Embryonic facial prominence (tissue), 1 donor: ENCODE measurements at regions not wholly inside any gene's neighbourhood (a gene's known extent, or its start where the extent isn't known, plus 50 kb on each side); places are given as distances from the start of the nearest gene placed in this dataset.

ENCODE experiments used
- DNase-seq: peaks from one replicate; pipeline ENCODE4 v3.0.0-alpha.2; 2016; ENCODE audit errors: extremely low spot score

DNA sequence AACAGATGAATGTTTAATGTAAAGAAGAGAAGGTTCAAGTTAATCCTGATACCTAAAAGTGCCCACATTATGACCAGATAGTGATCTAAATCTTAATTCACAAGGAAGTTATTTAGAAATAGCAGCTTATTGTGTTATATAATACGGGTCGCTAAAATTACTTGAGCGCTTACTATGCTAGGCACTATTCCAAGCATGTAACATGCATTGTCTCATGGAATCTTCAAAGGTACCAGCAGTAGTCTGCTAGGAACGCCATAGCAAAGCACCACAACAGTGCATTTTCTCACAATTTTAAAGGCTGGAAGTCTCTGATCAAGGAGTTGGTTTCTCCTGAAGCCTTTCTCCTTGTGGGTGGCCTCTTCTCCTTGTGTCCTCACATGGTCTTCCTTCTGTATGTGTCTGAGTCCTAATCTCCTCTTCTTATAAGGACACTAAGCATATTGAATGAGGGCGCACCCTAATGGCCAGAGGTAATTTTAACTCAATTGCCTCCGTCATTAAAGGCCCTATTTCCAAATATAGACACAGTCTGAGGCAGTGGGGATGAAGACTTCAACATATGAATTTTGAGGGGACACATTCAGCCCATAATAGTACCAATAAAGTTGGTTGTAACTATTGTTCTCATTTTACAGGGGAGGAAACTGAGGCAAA lies 118.4 kb downstream of the LRRC30 start:
- DNase-seq = no peak

DNA sequence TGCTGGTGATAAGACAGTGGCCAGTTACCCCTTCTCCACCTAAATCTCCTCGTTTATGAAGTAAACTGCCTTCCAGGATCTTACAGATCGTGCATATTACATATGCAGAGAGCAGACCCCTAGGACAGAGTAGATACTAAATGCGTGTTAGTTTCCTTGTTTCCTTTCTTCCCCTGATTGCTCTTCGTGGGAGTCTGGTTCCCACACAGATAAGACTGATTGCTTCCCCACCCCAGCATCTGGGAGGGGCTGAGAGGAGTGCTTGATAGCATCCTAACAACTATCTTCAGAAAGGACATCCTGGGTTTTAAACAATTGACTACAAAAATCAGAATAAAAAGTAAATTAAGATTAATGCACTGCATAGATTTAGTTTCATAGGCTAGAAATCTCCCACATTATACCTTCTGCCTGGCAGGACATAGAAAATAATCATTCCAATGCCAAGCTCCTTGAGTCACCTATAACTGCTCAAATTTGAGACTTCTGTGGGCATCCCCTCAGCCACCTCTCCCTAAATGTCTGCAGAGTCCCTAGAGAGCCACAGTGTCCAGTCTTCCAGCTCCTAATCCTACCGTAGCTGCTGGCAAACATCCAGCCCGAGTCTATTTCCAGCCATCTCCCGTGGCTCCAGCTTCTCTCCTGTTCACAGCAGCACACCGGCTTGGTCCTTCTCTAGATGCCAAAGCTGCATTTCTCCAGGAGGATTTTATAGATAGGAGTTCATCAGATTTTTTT lies 128.3 kb downstream of the LRRC30 start:
- DNase-seq = no peak

DNA sequence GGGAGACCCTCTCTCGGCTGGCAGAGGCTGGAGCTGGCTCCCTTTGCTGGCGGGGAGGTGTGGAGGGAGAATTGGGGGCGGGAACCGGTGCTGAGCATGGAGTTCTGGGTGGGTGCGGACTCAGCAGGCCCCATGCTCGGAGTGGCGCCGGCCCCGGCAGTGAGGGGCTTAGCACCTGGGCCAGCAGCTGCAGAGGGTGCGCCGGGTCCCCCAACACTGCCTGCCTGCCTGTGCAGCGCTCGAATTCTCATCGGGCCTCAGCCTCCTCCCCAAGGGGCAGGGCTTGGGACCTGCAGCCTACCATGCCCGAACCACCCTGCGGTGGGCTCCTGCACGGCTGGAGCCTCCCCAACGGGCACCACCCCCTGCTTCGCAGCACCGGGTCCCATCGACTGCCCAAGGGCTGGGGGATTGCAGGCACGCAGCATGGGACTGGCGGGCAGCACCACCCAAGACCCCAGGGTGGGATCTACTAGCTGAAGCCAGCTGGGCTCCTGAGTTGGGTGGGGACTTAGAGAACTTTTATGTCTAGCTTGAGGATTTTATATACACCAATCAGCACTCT lies 129.8 kb downstream of the LRRC30 start:
- DNase-seq = no peak

DNA sequence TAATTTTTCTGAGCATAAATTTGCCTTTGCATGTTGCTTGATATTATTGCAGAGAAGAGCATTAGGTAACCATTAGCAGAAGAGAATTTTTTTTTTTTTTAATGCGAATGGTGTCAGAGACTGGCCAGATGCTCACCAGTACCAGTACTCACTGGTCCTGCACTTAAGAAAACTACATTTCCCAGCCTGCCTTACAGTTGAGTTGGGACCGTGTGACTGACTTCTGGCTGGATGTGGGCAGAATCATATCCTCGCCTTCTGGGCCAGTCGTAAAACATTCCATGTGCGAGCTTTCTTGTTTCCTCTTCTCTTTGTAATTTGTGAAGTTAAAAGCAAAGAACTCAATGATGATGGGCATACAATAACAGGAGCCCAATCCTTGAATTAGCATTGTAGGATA lies 132.4 kb downstream of the LRRC30 start:
- no peak for DNase-seq

DNA sequence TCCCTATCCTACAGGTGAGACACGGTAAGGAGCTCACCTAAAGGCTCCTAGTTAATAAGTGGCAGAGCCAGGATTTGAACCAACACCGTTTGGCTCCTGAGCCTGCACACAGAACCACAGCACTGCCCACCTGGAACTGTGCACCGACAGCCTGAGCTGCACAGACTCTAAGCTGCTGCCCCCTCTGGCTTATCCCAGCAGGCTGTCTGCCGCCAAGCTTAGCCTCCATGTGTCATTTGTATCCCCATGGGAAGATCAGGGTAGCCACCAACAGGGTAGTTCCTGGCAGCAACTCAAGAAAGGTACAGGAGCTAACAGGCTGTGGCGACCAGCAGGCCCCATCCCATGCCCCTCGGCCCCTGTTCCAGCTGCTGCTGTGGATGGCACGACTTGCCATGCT lies 135.7 kb downstream of the LRRC30 start:
- no peak for DNase-seq

DNA sequence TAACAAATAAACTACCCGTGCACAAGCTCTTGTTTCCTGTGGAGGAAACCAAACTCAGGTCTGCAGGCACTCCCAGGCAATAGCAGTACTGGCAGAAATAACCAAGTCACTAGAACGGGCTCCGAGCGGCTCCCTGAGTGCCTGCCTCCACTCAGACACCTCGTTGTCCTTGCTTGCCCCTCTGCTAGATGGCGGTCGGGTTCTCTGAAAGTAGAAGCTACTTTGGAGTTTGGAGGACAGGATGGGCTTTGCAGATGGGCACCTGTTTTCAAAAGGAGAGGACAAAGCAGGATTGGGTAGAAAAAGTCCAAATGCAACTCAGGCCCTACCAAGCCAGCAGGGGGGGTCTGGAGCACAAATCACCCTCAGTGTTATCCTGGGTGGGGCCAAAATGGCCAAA lies 136.4 kb downstream of the LRRC30 start:
- no peak for DNase-seq

DNA sequence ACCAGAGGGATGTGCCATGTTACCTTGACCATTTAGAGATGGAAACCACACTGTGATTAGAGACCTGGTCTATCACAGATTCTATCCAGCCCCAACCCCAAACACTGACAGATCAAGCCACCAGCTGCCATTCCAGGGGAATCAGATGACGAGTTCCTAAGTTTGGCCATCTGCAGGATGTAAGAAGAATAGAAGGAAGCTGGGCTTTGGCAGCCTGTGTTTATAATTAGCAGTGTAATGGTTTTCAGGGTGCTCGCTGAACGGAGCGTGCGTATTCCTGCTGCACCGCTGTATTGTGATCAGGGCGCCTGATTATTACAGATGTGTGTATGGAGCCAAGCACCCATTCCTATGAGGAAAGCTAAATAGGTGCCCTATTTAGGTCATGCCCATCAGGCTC lies 138.1 kb downstream of the LRRC30 start:
- no peak for DNase-seq

DNA sequence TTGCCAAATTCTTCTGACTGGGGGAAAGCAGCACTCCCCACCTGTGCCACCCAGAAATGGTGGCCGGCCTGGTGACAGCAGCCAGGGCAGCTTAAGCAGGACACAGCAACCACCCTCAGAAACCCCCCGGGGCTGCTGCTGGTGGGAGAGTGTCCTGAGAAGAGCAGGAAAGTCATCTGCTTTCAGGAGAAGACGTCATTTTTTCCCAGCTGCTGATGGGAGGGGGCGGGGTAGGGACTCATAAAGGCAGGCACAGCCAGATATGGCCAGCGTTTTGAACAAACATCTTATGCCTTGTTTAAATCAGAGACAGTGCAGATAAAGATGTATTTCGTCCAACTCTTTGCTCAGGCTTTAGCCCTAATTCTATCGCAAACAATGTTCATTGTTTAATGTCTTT lies 139.5 kb downstream of the LRRC30 start:
- DNase-seq = no peak

DNA sequence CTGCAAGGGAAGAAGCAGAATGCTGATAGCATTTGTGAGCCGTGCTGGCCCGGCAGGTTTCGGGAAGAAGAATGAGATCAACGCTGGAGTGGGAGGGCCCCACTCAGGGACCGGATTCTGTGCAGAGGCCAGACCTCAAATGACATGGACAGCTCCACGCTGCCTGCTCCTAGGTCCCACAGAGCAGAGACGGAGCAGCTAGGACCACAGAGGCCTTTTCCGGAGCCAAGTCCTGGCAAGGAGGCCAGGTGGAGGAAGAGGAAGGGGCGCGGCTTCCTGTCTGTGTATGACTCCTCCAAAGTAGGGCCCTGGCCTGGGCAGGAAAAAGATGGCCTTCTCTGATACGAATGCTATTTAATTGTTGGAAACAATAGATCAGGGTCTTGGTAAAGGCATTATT lies 139.9 kb downstream of the LRRC30 start:
- DNase-seq = no peak

DNA sequence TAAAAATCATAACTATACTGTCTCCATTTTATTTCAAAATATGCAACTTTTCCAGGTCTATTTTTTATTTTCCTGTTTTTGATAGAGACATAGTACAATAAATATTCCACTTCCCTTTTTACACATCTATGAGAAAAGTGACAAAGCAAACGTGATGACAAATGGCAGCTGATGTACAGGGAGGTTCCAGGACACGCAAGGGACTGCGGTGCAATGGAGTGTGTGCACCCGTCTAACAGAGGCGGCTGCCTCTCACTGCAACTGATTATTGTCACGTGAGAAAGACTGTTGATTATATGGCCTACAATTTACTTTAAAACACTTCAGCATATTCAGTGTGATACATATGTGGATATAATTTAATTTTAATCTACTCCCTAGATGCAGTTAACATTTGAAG lies 142.6 kb downstream of the LRRC30 start:
- no peak for DNase-seq

DNA sequence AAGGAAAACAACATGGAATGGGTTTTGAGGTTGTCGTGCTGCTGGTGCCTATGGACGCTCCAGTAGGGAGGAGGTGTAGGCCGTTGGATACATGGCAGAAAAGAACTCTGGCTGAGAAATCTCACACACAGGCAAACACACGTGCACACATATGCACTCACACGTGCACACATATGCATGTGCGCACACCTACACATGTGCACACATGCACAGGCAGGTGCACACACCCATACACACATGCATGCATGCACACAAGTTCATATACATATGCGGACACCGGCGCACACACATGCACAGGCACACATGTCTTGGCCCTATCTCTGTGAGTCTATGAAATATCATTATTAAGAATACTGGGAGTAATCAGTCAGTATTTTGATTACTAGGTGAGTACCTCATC lies 150.4 kb downstream of the LRRC30 start:
- no peak for DNase-seq

DNA sequence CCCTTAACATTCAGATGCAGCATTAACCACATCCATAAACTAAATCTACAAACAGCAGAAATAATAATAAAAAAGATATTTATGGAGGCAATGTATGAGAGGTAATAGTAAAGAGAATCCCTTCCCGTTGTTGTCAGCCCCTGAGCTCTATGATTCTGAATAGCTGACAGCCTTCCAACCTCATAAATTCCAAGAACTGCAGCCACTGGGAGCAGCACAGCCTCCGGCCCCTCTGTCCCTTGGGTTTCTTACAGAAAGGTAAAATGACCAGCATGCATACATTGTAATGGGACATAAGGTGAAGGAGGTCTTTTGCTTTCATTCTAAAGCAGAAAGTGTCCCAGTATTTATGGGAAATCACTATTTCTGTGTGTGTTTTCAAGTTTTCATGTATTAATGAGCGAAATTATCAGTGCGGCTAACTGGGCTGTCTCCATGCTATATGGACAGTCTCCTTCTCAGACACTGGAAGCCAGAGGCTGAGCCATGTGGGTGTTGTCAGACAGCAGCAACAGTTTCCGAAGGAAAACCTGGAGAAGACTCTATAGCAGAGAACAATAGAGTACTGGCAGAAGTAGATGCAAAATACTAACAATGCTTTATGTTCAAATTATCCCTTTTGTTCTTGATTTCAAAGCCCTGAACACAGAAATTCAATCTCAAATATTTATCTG lies 151.6 kb downstream of the LRRC30 start:
- DNase-seq = no peak

DNA sequence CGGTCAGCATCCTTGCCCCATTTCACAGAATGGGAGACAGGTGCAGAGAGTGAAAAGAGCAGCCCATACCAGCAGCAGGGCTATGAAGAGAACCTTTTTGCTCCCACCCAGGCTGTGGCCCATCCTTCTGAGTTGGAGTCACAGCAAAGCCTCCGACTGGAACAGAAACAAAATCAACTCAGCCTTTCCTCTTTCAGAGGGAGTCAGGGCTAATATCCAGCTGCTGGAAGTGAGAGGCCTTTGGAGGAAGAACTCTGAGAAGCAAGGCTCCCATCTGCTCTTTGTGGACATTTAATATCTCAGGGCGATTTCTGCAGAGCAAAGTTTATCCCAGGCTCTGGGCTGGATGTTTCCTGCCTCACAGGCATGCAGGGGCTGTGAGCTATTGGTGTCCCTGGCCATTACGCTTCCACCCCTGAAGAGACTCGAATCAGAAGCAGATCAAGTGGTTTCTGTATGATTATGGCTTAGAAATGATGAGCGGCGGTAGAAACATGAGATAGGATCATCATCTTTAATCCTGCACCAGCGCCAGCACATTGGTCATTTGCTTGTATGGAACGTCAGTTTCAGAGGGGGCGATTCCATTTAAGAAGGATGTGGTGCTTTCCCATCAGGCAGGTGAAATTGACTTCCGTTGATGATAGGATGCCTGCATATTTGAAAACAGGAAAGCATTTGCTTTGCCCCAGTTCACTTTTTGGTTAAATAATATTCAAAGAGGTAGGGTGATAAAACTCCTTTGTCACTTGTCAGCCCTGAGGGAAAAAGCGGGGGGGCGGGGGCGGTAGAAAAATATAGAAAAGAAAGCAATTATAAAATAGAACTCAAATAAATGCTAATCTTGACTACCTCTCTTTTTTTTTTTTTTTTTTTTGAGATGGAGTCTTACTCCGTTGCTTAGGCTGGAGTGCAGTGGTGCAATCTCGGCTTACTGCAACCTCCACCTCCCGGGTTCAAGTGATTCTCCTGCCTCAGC lies 152.4 kb downstream of the LRRC30 start:
- DNase-seq = no peak

DNA sequence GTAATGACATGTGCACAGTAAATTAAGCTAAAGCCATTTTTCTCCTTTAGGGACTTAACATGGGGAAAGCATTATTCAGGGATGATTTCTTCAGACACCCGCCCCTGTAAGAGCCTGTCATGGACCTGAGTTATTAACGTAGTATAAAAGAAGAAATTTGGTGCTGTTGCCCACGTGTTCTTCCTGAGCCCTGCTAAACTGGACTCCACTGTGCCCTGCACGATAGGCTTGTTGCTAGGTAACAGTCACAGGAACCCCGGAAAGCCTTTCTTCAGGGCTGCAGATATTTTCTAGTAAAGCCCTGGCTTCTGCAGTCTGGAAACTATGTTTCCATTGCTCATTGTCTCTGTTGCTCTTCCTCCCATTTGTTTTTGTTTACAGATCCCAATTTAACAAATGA lies 157.9 kb downstream of the LRRC30 start:
- no peak for DNase-seq

DNA sequence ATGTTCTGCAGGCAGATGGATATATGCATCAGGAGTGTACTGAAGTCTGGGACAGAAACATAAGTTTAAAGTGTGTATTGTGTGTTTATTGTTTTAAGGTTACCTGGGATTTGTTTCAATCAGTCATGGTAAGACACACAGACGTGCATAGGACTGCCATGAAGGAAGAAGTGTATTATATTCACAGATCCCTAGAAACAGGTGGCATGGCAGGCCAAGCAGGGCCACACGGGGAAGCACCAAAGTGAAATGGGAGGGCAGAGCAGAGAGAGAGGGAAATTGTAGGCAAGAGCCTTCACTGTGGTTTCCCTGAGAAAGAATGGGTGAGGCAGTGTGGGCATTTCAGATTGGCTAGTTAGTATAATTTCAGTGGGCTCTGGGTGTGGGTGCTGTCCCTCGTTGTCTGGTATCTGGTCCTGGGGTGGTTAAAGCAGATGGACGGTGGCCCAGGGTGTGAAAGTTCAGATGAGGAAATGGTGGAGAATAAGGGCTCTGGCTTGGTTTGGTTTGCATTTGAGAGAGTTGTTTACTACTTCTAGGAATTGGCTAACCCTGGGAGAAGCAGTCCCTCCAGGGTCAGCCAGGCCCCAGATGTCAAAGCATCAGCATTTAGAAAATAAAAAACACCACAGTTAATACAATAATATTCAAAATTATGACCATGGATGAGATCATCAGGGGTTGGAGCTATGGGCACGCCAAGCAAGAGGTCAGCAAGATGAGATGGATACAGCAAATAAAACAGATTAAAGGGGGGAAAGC lies 160.0 kb downstream of the LRRC30 start:
- DNase-seq = no peak

DNA sequence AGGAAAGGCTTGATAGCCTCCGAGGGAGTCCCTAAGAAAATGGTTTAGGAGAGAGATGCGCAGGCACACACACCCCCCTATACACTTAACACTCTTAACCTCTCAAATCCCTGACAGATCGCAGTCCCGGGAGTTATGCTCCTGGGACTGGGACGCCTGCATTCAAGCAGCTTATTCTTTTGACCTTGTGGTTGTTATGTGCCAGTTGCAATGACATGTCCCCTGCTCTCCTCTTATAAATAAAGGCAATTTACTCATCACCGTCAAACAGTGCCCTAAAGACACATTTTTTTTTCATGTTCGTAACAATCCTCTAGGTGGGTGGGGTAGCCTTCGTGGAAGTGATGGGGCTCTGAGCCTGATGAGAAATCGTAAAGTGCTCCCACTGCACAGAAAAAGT lies 162.2 kb downstream of the LRRC30 start:
- DNase-seq = no peak

DNA sequence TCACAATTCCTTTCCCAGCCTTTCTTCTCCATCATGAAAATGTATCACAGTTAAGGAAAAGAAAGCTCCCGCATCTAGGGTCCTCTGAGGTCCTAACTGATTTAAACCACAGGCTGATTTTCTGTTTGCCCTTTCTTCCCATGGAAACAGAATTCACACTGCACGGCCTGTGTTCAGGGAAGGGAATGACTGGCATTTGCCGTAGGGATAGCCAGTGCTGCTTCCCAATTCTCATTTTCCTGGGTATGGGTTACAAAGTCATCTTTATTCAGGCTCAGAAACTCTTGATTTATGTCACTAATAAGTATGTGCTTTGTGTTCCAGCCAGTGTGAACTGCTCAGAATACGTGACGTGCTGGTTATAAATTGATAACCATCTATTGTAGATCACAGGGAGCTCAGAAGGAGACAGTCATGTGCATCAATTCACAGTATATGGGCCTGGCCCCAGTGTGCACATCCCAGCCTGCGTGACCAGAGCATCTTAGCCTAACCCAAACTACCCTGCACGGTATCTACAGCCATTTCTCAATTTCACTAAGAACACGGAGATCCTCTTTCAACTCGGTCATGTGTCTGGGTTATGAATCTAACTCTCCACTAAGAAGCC lies 163.3 kb downstream of the LRRC30 start:
- DNase-seq = no peak

DNA sequence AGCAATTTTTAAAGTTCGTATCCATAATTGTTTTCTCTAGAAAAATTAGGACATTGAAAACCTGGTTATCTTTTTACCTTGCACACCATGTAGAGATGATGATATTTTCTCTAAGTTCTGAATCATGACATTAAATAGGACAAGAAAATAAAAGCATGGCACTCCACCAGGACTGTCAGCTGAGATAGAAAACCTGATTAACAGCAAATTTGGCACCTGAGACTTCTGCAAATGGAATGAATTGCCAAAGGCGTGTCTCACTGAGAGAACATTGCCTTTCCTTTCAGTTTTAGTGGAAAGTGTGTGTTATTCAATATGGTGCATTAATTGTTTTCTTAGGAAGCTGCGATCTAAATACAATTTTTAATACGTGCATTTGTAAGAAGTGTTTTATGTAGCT lies 164.7 kb downstream of the LRRC30 start:
- DNase-seq = no peak

DNA sequence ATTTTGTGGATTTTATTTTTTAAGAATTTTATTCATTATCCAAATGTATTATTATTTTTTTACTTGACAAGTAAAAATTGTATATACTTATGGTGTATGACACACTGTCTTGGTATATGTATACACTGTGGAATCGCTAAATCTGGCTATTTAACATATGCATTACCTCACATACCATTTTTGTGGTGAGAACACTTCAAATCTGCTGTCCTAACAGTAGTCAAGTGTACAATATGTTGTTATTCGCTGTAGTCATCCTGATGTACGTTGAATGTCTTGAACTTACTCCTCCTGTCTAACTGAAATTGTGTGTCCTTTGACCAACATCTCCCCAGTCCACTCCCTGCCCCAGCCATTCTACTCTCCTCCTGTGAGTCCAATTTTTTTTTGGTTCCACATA lies 153.2 kb upstream of the PTPRM start:
- no peak for DNase-seq

DNA sequence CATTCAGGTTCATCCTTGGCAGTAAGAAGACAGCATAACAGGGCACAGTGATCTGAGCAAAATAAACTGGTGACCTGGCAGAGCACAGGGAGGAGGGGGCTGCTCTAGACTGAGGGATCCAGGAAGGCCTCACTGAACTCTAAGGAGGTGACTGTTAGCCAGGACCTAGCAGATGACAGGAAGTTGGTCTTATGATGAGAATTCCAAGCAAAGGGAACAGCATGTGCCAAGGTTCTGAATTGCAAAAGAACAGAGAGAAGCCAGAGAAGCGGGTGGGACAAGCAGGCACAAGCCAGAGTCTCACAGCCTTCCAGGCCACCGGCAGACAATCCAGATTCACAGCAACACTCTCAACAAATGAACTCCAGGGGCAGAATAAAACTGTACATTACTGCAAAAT lies 152.7 kb upstream of the PTPRM start:
- DNase-seq = no peak
